HepG2 (cell line): ENCODE measurements at regions not wholly inside any gene's neighbourhood (a gene's known extent, or its start where the extent isn't known, plus 50 kb on each side); places are given as distances from the start of the nearest gene placed in this dataset.
"Not testable (repeated sequence)": the region's sequence is repeated elsewhere in the genome, so short reads cannot be mapped to it uniquely, and the experiment has no call there.

Source experiments
- ATAC-seq: fragments of 200-7000 bp; cut with Tn5 transposase; 3 replicates; pipeline ENCODE4 v1.9.1; 2020; ENCODE audit warnings: mild to moderate bottlenecking, moderate library complexity
- BruUV-seq: library from RNA; stranded (reverse); fragments of 400-500 nt; replicated peaks from 2 replicates; lab custom pipeline; 2021; lab: Mats Ljungman, UMichigan
- CTCF ChIA-PET: fragments of 300-600 bp; formaldehyde crosslinking; extraction: SDS; loops from one replicate; lab custom pipeline; 2021; ENCODE audit warnings: low total read pairs, inconsistent platforms, low intra/inter-chr PET ratio; lab: Yijun Ruan, JAX
- POLR2A ChIA-PET: fragments of 350-600 bp; sonication (Branson Sonifier 250); formaldehyde crosslinking; loops from one replicate; lab custom pipeline; 2020; ENCODE audit warnings: antibody characterized with exemption, inconsistent platforms; lab: Yijun Ruan, JAX
- DNase-seq: peaks from one replicate; pipeline ENCODE4 v3.0.0-alpha.2; 2015; ENCODE audit warnings: low spot score
- FAIRE-seq: peaks from 3 replicates; lab custom pipeline; 2011; peaks lifted over from hg19 to GRCh38; lab: Jason Lieb, UNC
- H2AFZ ChIP-seq: one replicate; pipeline ENCODE4 v1.6.1; 2011; ENCODE audit warnings: low read length, inconsistent platforms
- H3K27ac ChIP-seq: fragments of 300-600 bp; 3 replicates; pipeline ENCODE4 v1.8.0; 2011; ENCODE audit warnings: mixed run types, mild to moderate bottlenecking, mixed read lengths, low read length, inconsistent platforms; ENCODE audit not compliant: insufficient read depth; ENCODE audit errors: extremely low read length
- H3K27me3 ChIP-seq, 2 experiments: fragments of 200-600 bp in 1 of 2; 2 replicates in 1 of 2; 3 replicates in 1 of 2; pipeline versions ENCODE4 v1.6.0 to v1.8.0; 2011; ENCODE audit warnings: low read length in 2 of 2, mild to moderate bottlenecking in 2 of 2, moderate library complexity in 2 of 2, inconsistent platforms in 1 of 2; ENCODE audit not compliant: insufficient read depth in 2 of 2, control insufficient read depth in 1 of 2
- H3K36me3 ChIP-seq, 2 experiments: fragments of 200-600 bp in 1 of 2; replicated peaks in 1 of 2; 2 replicates in 1 of 2; 3 replicates in 1 of 2; pipeline versions ENCODE4 v1.5.1 to v1.8.0; 2011; ENCODE audit warnings: low read length in 2 of 2, inconsistent platforms in 1 of 2; ENCODE audit not compliant: insufficient read depth in 2 of 2, control insufficient read depth in 1 of 2
- H3K4me1 ChIP-seq: 2 replicates; pipeline ENCODE4 v1.5.1; 2012; ENCODE audit warnings: low read length, inconsistent platforms; ENCODE audit not compliant: insufficient read depth
- H3K4me2 ChIP-seq: 2 replicates; pipeline ENCODE4 v1.6.0; 2011; ENCODE audit warnings: low read depth, low read length, inconsistent platforms
- H3K4me3 ChIP-seq, 3 experiments: fragments of 200-600 bp in 1 of 3; sonication (generic), shearing (Covaris generic) in 1 of 3; replicated peaks in 1 of 3; 2 replicates each; pipeline ENCODE4 v1.5.1; 2011 to 2016; ENCODE audit warnings: low read length in 3 of 3, inconsistent platforms in 2 of 3, low read depth in 2 of 3, mild to moderate bottlenecking in 2 of 3, control low read depth in 1 of 3, mixed read lengths in 1 of 3; ENCODE audit not compliant: insufficient read depth in 1 of 3
- H3K79me2 ChIP-seq: one replicate; pipeline ENCODE4 v1.6.1; 2011; ENCODE audit warnings: low read length, inconsistent platforms; ENCODE audit not compliant: insufficient read depth
- H3K9ac ChIP-seq: 2 replicates; pipeline ENCODE4 v1.6.0; 2011; ENCODE audit warnings: mild to moderate bottlenecking, low read depth, low read length, inconsistent platforms; ENCODE audit not compliant: insufficient read depth
- H3K9me3 ChIP-seq: 2 replicates; pipeline ENCODE4 v1.5.1; 2012; ENCODE audit warnings: mild to moderate bottlenecking, low read length
- H4K20me1 ChIP-seq: 2 replicates; pipeline ENCODE4 v1.6.0; 2011; ENCODE audit warnings: inconsistent platforms, mild to moderate bottlenecking, low read length, moderate library complexity; ENCODE audit not compliant: insufficient read depth
- CBX1 ChIP-seq: IDR thresholded peaks from one replicate; pipeline ENCODE4 v1.6.1; 2016; ENCODE audit warnings: antibody characterized with exemption, low read depth
- SOX13 ChIP-seq, 3 experiments: fragments of 450-650 bp in 1 of 3; sonication (generic) in 1 of 3; formaldehyde crosslinking in 1 of 3; IDR thresholded peaks in 2 of 3; conservative IDR thresholded peaks in 1 of 3; 2 replicates each; pipeline versions ENCODE4 v1.5.0 to v1.6.1; 2016 to 2020; ENCODE audit warnings: antibody characterized with exemption in 1 of 3, mild to moderate bottlenecking in 1 of 3, missing compliant biosample characterization in 1 of 3, missing genetic modification reagents in 1 of 3, moderate library complexity in 1 of 3
- WGBS: methylation state at CpG from one replicate; pipeline ENCODE4 v1.1.6; 2017; ENCODE audit warnings: low lambda C conversion rate; 5-methylcytosine and 5-hydroxymethylcytosine counted together
- in situ Hi-C: cut with HindIII; loops from 2 replicates; pipeline ENCODE4 v1.10.0; 2017; ENCODE audit warnings: low pct_unique_long_range_greater_than_20kb; ENCODE audit not compliant: extremely low pct_ligation_motif_present
- intact Hi-C: fragments of 100-400 bp; cut with micrococcal nuclease; formaldehyde crosslinking; loops from one replicate; pipeline ENCODE4 v1.10.0; 2022; ENCODE audit not compliant: unreplicated experiment
- TF ChIP-seq, protein P1 (sequence below): sonication (generic); formaldehyde crosslinking; IDR thresholded peaks from 2 replicates; pipeline ENCODE4 v1.4.0; 2020; ENCODE audit warnings: mild to moderate bottlenecking, missing genetic modification reagents
- TF ChIP-seq, protein P2 (sequence below): sonication (generic); formaldehyde crosslinking; IDR thresholded peaks from 2 replicates; pipeline ENCODE4 v1.8.1; 2023; ENCODE audit warnings: mild to moderate bottlenecking, missing genetic modification reagents

DNA sequence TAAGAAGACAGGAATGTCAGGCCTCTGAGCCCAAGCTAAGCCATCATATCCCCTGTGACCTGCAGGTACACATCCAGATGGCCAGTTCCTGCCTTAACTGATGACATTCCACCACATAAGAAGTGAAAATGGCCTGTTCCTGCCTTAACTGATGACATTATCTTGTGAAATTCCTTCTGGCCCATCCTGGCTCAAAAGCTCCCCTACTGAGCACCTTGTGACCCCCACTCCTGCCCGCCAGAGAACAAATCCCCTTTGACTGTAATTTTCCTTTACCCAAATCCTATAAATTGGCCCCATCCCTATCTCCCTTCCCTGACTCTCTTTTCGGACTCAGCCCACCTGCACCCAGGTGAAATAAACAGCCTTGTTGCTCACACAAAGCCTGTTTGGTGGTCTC is 537.2 kb upstream of the CRIM1 start:
- H2AFZ ChIP-seq, in situ Hi-C loops, ATAC-seq, intact Hi-C loops, H3K79me2 ChIP-seq, CTCF ChIA-PET, H3K9me3 ChIP-seq, H3K9ac ChIP-seq, POLR2A ChIA-PET, H4K20me1 ChIP-seq, H3K36me3 ChIP-seq, H3K4me1 ChIP-seq, H3K4me2 ChIP-seq, BruUV-seq, H3K27ac ChIP-seq, DNase-seq, H3K4me3 ChIP-seq, FAIRE-seq, H3K27me3 ChIP-seq: not testable (repeated sequence)
- 23% methylated on average over 2 of the region's 2 CpGs for WGBS

DNA sequence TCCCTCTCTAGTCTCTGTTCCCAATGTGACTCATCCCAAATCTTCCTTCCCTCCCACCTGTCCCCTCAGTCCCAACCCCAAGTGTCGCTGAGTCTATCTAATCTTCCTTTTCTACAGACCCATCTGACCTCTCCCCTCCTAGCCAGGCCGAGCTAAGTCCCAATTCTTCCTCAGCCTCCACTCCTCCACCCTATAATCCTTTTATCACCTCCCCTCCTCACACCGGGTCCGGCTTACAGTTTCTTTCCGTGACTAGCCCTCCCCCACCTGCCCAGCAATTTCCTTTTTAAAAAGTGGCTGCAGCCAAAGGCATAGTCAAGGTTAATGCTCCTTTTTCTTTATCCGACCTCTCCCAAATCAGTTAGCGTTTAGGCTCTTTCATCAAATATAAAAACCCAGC is 541.0 kb upstream of the CRIM1 start:
- H3K79me2 ChIP-seq, DNase-seq, H2AFZ ChIP-seq, FAIRE-seq, H3K9me3 ChIP-seq, H3K36me3 ChIP-seq, H4K20me1 ChIP-seq, H3K27me3 ChIP-seq, in situ Hi-C loops, intact Hi-C loops, H3K4me1 ChIP-seq, H3K4me2 ChIP-seq, H3K9ac ChIP-seq, CTCF ChIA-PET, BruUV-seq, H3K27ac ChIP-seq, H3K4me3 ChIP-seq, ATAC-seq, POLR2A ChIA-PET: not testable (repeated sequence)
- 9% methylated on average over 7 of the region's 7 CpGs for WGBS

DNA sequence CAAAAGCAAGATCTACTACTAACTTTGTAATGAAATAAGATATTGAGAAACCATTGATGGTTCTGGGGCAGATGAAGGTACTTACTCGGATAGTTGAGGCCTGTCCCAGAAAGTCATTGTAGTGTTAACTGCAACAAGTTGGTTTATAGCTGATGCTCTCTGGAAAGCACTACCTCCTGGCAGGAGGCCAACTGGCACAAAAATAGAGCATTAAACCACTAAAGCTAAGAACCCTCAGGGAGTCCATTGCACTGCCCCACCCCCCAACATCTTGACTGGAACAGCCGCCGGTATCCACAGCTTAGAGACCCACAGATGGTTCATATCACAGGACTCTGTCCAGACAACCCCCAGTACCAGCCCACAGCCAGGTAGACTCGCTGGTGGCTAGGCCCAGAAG is 552.5 kb upstream of the CRIM1 start:
- in situ Hi-C loops = no loop called here
- CTCF ChIA-PET = no interaction called here
- H3K9me3 ChIP-seq = no peaks in the 10 kb centered on the region
- no peak overlapping the region for H2AFZ ChIP-seq
- DNase-seq = no peak
- no peak for ATAC-seq
- POLR2A ChIA-PET = no interaction called here
- intact Hi-C loops = no loop called here
- H3K4me3 ChIP-seq = no peak overlapping the region
- H3K4me2 ChIP-seq = no peak overlapping the region
- H3K36me3 ChIP-seq = no peaks in the 10 kb centered on the region
- BruUV-seq = no TSS peak
- H3K27me3 ChIP-seq = no peaks in the 10 kb centered on the region
- H3K9ac ChIP-seq = no peak overlapping the region
- no peak overlapping the region for H3K27ac ChIP-seq
- H4K20me1 ChIP-seq = no peaks in the 10 kb centered on the region
- no peak for FAIRE-seq
- WGBS = 23% methylated on average over 4 of the region's 4 CpGs
- no peaks in the 10 kb centered on the region for H3K79me2 ChIP-seq
- H3K4me1 ChIP-seq = no peaks in the 10 kb centered on the region
- TF ChIP-seq SOX13 (IDR thresholded peaks at IDR 0.05) (no peak), SOX13 (CRISPR knock-in tag; conservative IDR thresholded peaks at IDR 0.05 in 1 of 2, IDR thresholded peaks at IDR 0.05 in 1 of 2) (no peak), CBX1 (no peak)
- TF ChIP-seq, protein P1, sequence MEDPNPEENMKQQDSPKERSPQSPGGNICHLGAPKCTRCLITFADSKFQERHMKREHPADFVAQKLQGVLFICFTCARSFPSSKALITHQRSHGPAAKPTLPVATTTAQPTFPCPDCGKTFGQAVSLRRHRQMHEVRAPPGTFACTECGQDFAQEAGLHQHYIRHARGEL (CRISPR knock-in tag) = no peak
- TF ChIP-seq, protein P2, sequence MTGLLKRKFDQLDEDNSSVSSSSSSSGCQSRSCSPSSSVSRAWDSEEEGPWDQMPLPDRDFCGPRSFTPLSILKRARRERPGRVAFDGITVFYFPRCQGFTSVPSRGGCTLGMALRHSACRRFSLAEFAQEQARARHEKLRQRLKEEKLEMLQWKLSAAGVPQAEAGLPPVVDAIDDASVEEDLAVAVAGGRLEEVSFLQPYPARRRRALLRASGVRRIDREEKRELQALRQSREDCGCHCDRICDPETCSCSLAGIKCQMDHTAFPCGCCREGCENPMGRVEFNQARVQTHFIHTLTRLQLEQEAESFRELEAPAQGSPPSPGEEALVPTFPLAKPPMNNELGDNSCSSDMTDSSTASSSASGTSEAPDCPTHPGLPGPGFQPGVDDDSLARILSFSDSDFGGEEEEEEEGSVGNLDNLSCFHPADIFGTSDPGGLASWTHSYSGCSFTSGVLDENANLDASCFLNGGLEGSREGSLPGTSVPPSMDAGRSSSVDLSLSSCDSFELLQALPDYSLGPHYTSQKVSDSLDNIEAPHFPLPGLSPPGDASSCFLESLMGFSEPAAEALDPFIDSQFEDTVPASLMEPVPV (CRISPR knock-in tag) = no peak
